HG03103 (cell line): ENCODE measurements at regions not wholly inside any gene's neighbourhood (a gene's known extent, or its start where the extent isn't known, plus 50 kb on each side); places are given as distances from the start of the nearest gene placed in this dataset.

Experiments used
- ATAC-seq: cut with Tn5 transposase; IDR thresholded peaks from one replicate; pipeline ENCODE4 v1.9.1; 2021; ENCODE audit warnings: low read depth; ENCODE audit not compliant: unreplicated experiment

DNA sequence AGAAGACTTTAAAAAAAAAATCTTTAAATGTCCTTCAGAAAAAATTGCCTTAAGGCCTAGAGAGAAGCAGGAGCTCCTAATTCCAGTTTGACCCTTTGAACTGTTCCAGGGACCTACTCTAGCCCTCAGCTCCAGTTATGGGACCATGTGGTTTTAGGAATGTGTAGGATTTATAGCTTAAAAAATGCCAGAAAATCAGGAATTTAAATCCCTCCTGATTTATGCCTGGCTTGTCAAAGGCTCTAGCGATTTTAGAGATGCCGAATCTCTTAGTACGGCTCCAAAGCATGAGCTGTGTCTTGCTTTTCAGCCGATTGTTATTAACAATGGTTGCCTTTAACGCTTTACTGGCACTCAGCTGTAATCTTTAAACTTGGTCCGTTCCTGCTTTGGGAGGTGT, 130.6 kb upstream of the NPVF start:
- ATAC-seq: no peak

DNA sequence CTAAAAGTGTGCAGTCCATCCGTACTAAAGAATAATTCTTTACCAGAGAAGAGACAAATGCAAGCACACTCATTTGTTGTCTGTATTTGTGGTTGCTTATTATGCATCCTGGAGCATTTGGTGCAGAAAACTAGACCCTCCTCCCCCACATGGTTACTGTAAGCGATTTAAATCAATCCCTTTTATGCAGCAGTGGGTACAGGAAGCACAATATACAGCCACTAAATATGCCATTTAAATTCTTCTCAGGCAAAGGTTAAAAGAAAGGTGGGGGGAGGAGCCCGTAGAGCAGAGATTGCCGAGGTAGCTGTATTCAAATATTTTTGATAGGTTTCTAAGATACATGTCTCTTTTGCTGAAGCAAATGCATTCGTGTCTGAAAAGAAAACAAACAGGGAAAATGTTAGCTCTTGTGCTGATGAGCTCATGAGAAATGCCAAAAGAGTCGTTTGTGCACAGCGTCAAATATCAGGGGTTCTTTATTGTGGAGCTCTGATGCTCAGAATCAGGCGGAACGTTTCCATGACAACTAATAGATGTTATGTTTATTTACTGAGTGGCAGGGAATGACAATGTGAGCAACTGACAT, 131.3 kb upstream of the NPVF start:
- no peak for ATAC-seq

- ATAC-seq: no peak
Observed at GRCh38 chr7:25360451-25360850, 132.2 kb upstream of the NPVF start.

GRCh38 chr7:25361387-25361786, 133.1 kb upstream of the NPVF start:
- no peak for ATAC-seq

DNA sequence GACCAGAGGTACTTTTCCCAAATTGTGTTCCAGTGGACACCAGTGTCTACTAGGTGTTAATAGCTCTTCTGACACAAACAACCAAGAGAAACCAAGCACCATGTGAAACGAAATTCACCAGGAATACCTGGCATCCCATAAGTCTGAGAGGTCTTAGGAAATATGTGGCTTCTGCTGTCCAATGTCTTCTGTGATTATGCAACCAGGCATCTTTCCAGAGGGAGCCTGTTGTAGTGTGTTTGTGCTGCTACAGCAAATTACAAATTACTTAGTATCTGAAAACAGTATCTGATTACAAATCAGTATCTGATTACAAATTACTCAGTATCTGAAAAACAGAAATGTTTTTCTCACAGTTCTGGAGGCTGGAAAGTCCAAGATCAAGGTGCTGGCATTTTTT, 133.6 kb upstream of the NPVF start:
- ATAC-seq: no peak

DNA sequence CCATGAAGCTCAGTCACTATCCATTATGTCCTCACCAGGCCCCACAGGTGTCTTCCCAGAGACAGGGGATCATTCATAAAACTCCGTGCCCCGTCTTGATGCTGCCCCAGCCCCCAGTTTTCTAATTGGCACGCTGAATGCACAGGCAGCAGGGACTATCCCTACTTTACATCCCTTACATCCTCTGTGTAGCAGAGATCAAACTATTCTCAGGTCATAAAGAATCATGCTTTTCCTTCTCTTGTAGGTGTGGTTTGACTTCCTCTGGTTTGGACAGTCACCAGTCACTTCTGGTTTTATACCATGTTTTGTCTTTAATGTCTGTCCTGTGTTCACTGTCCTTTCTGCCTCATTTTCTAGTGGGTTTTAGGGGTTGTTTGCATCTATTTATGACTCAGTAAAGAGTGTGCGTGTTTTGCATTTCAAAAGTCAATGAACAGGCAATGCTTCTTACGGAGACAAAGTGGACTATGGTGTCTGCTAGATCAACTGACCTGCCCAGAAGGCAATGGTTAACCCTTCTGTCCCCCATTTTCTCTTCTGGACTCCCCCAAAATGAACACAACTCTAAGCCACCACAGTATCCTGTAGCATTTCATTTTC, 140.4 kb upstream of the NPVF start:
- ATAC-seq: no peak

DNA sequence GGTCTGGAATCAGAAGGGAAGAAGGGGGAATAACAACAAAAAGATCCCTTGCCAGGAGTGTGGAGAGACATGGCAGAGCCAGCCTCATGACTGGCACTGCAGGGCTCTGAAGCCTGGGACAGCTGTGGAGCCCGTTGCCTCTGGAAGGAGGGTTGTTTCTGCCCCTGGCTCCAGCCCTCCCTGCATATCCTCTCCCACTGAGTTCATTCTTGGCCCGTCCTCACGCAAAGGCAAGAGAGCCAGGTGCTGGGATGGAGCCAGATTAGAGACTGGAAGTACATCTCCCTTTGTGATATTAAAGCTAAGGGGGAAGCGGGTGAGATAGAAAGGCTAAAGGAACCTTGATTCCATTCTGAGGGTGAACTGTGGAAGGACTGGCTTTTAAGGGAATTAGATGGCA, 141.5 kb upstream of the NPVF start:
- ATAC-seq: no peak

DNA sequence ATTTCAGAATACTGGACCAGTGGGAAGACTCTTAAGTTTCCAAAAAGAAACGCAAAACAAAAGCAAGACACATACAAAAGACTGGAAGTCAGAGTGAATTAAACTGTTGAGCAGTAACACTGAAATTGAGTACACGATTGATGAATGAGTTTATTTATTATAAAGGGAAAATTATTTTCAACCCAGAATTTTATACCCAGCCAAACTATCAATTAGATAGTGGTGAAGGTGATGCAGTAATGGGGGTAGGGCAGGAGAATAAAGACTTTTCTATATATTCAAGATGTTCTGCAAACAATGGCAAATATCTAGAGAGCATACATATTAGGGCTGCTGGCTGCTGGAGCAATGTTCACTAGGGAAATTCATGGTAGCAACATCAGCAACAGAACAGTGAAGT, 143.7 kb upstream of the NPVF start:
- ATAC-seq: no peak

DNA sequence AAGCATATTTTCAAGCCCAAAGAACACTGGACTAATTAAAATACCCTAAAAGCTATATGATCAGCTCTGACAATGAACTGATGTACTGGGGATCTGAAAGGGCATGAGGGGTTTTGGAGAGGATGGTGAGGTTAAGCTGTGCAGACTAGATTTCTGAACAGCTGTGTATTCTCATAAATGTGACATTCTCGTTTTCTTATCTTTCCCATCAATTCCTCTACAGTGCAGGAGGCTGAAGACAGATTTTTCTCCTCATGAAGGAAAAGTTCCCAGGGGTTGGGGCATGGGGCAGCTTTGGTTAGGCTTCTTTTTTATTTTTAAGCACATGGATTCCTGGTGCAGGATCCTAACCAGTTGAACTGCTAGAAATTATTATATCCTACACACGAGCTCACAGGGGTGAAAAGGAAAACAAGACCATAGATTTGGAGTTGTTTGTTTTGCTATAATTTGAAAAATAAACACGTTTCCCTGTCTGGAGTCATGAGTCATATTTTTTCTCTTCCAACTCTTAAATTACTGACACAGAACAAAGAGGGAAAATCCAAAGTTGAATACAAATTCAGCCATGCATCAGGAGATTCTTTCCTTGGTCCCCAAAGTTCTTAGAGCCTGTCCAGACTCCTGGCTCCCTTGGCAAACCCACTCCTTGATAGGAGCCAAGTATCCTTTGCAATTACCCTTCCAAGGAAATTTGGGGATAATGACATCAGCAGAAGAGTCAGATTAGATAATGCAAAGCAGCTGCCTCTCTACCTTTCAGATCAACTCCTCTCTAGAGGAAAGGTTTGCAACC, 147.7 kb upstream of the NPVF start:
- no peak for ATAC-seq

DNA sequence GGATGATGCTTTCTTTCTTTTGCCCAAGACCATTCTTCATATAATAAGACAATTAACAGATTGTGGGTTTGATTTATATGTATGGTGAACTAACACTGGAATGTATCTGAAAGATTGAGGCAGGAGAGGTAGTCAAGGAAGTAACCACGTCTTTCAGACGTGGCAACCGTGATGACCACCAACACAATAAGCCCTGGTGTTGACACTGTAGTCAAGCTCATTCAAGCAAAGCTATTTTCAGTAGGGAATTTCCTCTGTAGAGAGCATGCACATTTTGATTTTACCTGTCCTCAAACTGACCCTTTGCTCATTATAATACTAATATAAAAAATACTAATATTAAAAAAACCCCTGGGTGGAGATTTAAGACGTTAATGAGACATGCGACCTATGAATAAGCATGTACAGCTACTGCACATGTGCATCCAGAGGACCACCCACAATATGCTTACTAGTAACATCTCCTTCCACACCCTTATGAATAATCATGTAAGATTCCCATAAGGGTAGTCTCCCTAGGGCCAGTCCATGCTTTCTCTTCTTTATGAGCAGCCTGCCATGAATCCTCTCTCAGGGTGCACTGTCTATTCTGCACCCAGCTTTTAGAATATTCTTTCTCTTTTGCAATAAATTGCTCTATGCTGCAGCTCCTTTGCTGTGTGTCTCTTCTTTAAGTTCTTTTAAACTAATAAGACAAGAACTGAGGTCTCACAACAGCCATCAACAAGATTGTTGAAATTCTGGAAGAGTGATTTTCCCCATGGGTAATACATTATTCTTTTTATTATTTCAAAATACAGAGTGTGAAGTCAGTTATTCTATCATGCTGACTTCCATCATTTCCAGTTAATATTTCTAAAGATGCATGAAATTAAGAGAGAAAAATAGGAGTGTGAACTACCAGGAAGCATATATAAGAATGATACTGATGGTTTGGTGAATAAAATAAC, 151.3 kb upstream of the NPVF start:
- no peak for ATAC-seq

DNA sequence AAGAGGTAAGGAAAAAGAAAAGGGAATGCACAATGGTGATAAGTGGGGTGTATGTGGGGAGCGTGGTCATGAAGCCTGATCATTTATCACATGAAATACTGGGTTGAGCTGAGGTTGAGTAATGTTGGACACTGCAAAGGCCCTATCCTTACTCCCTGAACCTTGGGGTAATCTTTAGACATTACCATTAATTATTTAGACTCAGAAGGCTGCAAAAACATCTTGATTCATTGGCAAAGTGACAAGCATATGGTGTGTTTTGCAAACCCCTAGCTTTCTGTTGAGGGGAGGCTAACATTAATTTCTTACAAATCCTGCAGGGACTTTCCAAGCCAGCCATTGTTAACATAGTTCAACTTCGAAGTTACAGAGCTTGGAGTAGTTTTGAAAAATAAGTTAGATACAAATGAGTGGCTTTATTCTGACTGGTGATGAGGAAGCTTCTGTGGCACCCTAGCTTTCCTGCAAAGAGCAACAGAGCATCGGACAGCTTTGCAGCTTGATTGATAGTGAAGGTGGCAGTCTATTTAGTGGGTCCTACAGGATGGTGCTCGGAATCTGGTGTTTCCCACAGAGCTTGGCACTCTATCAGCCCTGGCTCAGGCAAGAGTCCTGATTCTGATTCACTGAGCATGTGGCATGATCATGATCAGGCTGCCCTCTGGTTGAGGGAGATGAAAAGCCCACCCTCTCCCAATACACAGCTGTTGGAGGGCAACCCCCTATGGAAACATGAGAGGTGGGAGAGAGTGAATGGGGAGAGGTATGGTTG, 153.7 kb upstream of the NPVF start:
- no peak for ATAC-seq

GRCh38 chr7:25382869-25383268, 154.6 kb upstream of the NPVF start:
- no peak for ATAC-seq

DNA sequence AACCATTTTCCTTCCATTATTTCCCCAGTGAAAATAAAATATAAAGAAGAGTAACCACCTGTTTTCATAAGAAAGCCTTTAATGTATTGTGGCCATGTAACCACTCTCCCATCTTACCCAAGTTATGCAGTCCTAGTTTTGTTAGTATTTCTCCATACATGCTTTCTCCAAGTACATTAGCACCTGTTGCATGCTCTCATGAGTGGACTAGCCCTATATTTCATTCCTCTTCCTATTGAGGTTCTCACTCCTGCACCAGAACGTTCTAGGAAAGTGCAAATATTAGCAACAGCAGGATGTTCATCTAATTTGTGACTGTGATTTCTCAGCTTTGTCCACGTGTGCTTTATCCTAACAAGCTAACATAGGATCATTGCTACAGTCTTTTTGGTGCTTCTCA, 155.1 kb upstream of the NPVF start:
- no peak for ATAC-seq

DNA sequence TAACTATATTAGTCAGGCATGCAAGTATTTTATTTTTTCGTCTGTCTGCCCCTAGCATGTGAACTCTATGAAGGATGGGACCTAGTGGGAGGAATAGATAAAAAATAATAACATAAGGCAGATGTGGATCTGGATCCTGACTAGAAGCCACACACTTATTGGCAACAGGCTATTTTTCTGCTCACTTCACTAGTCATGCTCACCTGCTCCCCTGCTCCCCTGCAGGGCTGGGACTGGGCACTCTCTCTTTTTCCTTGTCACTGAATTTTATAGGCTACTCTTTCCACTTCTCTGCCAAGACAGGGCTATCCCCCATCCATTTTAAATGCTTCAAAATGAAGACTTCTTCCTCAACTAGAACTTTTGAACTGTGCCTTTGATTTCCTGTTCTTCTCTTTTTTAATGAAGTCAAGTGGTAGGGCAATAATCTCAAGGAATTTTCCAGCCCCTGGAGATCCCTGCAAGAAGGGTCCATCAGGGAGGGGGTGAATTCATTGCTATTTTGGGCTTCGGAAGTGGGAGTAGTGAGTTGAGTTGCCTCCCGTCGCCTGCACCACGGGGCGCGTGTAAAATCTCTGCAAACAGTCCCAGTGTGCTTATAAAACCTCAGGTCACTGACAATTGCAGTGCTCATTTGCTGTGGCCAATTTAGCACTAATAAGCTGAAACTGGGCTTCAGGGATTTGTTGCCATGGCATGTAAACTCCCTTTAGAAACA, 156.7 kb upstream of the NPVF start:
- ATAC-seq: no peak

GRCh38 chr7:25385506-25386136, 157.3 kb upstream of the NPVF start:
- no peak for ATAC-seq

DNA sequence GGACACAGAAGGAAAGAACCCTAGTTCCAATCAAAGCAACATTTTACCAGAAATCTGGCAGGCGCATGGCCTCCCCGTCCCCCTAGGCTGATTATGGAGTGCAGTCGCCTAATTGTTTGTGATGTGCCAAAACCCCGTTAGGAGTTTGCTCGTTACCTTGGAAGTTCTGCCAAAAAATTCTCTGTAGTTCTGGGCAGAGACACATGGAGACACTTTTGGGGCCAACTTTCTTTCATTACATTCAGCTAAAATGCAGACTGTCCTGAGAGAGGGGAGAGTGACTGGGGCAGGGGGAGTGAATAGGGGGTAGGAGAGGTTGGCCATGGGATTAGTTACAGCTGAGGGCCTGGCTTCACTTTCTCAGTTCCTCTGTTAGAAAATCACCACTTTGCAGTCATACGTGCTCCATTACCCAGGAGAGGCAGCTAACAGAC, 158.0 kb upstream of the NPVF start:
- ATAC-seq: no peak

DNA sequence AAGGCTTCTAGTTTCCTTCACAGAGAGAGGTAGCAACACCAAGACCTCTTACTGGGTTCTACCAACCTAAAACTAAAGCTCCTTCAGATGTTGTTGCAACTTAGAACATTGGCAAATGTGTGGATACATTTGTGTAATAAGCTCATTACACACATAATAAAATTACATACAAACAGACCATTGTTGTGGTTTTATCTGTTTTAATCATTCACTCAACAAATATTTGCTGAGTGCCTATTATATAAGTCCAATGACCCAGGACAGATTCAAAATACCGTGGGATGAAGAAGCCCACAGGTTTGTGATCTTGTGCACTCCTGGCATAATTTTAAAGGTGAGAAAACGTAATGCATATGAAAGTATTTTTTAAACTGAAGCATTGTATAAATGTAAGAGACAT, 160.4 kb upstream of the NPVF start:
- no peak for ATAC-seq

GRCh38 chr7:25389489-25390106, 161.3 kb upstream of the NPVF start:
- ATAC-seq: no peak
